Upper lobe of right lung (tissue), 1 donor: ENCODE measurements at regions not wholly inside any gene's neighbourhood (a gene's known extent, or its start where the extent isn't known, plus 50 kb on each side); places are given as distances from the start of the nearest gene placed in this dataset.

Experiments
- ATAC-seq: fragments of 200-7000 bp; cut with Tn5 transposase; one replicate; pipeline ENCODE4 v1.9.1; 2020; ENCODE audit warnings: mild to moderate bottlenecking, moderate library complexity
- DNase-seq: peaks from one replicate; pipeline ENCODE4 v3.0.0-alpha.2; 2020
- H3K27ac ChIP-seq: fragments of 200-600 bp; one replicate; pipeline ENCODE4 v1.8.0; 2022
- H3K27me3 ChIP-seq: fragments of 200-600 bp; one replicate; pipeline ENCODE4 v1.8.0; 2022; ENCODE audit warnings: mild to moderate bottlenecking
- H3K36me3 ChIP-seq: fragments of 200-600 bp; one replicate; pipeline ENCODE4 v1.8.0; 2022
- H3K4me1 ChIP-seq: fragments of 200-600 bp; one replicate; pipeline ENCODE4 v1.8.0; 2022
- H3K4me3 ChIP-seq: fragments of 200-600 bp; one replicate; pipeline ENCODE4 v1.8.0; 2022; ENCODE audit warnings: mild to moderate bottlenecking
- H3K9me3 ChIP-seq: fragments of 200-600 bp; one replicate; pipeline ENCODE4 v1.8.0; 2022
- CTCF ChIP-seq: fragments of 200-600 bp; IDR thresholded peaks from one replicate; pipeline ENCODE4 v1.8.0; 2022; ENCODE audit warnings: antibody characterized with exemption
- intact Hi-C: fragments of 100-400 bp; cut with DNase I; formaldehyde crosslinking; loops from one replicate; pipeline ENCODE4 v1.11.0; 2022
- donor health status: DM: no; HTN: yes; CAD: no; lungs with severe emphysema.

- no peaks in the 10 kb centered on the region for H3K9me3 ChIP-seq
- no peak overlapping the region for H3K4me3 ChIP-seq
- DNase-seq (no peak), ATAC-seq (no peak)
- no peaks in the 10 kb centered on the region for H3K4me1 ChIP-seq
- H3K27me3 ChIP-seq: no peaks in the 10 kb centered on the region
- intact Hi-C loops: no loop called here
- no peaks in the 10 kb centered on the region for H3K36me3 ChIP-seq
- no peak overlapping the region for H3K27ac ChIP-seq
- no peak for TF ChIP-seq CTCF
Measured at GRCh38 chr4:130054908-130055307, 959.0 kb downstream of the C4orf33 start.

GRCh38 chr4:130056286-130056685 is 960.3 kb downstream of the C4orf33 start:
- TF ChIP-seq CTCF: no peak
- ATAC-seq: no peak
- intact Hi-C loops: no loop called here
- no peak for DNase-seq
- H3K4me3 ChIP-seq: no peak overlapping the region
- no peaks in the 10 kb centered on the region for H3K36me3 ChIP-seq
- no peaks in the 10 kb centered on the region for H3K27me3 ChIP-seq
- H3K4me1 ChIP-seq: no peaks in the 10 kb centered on the region
- no peaks in the 10 kb centered on the region for H3K9me3 ChIP-seq
- no peak overlapping the region for H3K27ac ChIP-seq

GRCh38 chr4:130064471-130064870 is 968.5 kb downstream of the C4orf33 start:
- no peaks in the 10 kb centered on the region for H3K9me3 ChIP-seq
- DNase-seq (no peak), ATAC-seq (no peak)
- H3K27me3 ChIP-seq: no peaks in the 10 kb centered on the region
- no peak for TF ChIP-seq CTCF
- intact Hi-C loops: no loop called here
- H3K4me1 ChIP-seq: no peaks in the 10 kb centered on the region
- H3K4me3 ChIP-seq: no peak overlapping the region
- H3K36me3 ChIP-seq: no peaks in the 10 kb centered on the region
- H3K27ac ChIP-seq: no peak overlapping the region

- ATAC-seq (no peak), DNase-seq (no peak)
- no peaks in the 10 kb centered on the region for H3K9me3 ChIP-seq
- H3K27me3 ChIP-seq: no peaks in the 10 kb centered on the region
- no peaks in the 10 kb centered on the region for H3K36me3 ChIP-seq
- intact Hi-C loops: no loop called here
- no peaks in the 10 kb centered on the region for H3K4me1 ChIP-seq
- no peak for TF ChIP-seq CTCF
- H3K4me3 ChIP-seq: no peak overlapping the region
- H3K27ac ChIP-seq: no peak overlapping the region
Measured at GRCh38 chr4:130067419-130067818, 971.5 kb downstream of the C4orf33 start.

- DNase-seq: no peak
- Histone ChIP-seq H3K27ac (no peak overlapping the region), H3K36me3 (no peaks in the 10 kb centered on the region), H3K4me1 (no peaks in the 10 kb centered on the region), H3K27me3 (no peaks in the 10 kb centered on the region), H3K9me3 (no peaks in the 10 kb centered on the region), H3K4me3 (no peak overlapping the region)
- no peak for TF ChIP-seq CTCF
- ATAC-seq: no peak
- intact Hi-C loops: no loop called here
Measured at GRCh38 chr4:130068072-130068471, 972.1 kb downstream of the C4orf33 start.

GRCh38 chr4:130071746-130072145 is 975.8 kb downstream of the C4orf33 start:
- Histone ChIP-seq H3K4me3 (no peak overlapping the region), H3K36me3 (no peaks in the 10 kb centered on the region), H3K27me3 (no peaks in the 10 kb centered on the region), H3K4me1 (no peaks in the 10 kb centered on the region), H3K9me3 (no peaks in the 10 kb centered on the region), H3K27ac (no peak overlapping the region)
- intact Hi-C loops: no loop called here
- ATAC-seq: no peak
- no peak for DNase-seq
- no peak for TF ChIP-seq CTCF
